Stromal cell of bone marrow (primary cell): ENCODE measurements at regions not wholly inside any gene's neighbourhood (a gene's known extent, or its start where the extent isn't known, plus 50 kb on each side); places are given as distances from the start of the nearest gene placed in this dataset.
"Not testable (repeated sequence)": the region's sequence is repeated elsewhere in the genome, so short reads cannot be mapped to it uniquely, and the experiment has no call there.

ENCODE experiments used
- DNase-seq: peaks from one replicate; pipeline ENCODE4 v3.0.0-alpha.2; 2012; ENCODE audit warnings: low read depth

GRCh38 chr2:195537811-195538210 lies 119.2 kb upstream of the SLC39A10 start:
- DNase-seq, result no peak

- DNase-seq, result no peak
These were observed 120.1 kb upstream of the SLC39A10 start for GRCh38 chr2:195536906-195537305.

GRCh38 chr2:195535911-195536522 lies 121.0 kb upstream of the SLC39A10 start:
- no peak for DNase-seq

- DNase-seq, result no peak
These were observed 122.1 kb upstream of the SLC39A10 start for GRCh38 chr2:195534971-195535370.

GRCh38 chr2:195533771-195534642 lies 123.0 kb upstream of the SLC39A10 start:
- peak; percentile 93 for DNase-seq

- no peak for DNase-seq
These were observed 124.3 kb upstream of the SLC39A10 start for GRCh38 chr2:195532628-195533271.

- DNase-seq, result no peak
These were observed 124.8 kb upstream of the SLC39A10 start for GRCh38 chr2:195532255-195532627.

GRCh38 chr2:195531754-195532153 lies 125.3 kb upstream of the SLC39A10 start:
- peak; percentile 75 for DNase-seq

GRCh38 chr2:195523242-195523641 lies 133.8 kb upstream of the SLC39A10 start:
- DNase-seq, result not testable (repeated sequence)

- no peak for DNase-seq
These were observed 135.4 kb upstream of the SLC39A10 start for GRCh38 chr2:195521589-195521988.

GRCh38 chr2:195520671-195521155 lies 136.3 kb upstream of the SLC39A10 start:
- DNase-seq, result peak; percentile 61

GRCh38 chr2:195515551-195515950 lies 141.5 kb upstream of the SLC39A10 start:
- no peak for DNase-seq

- no peak for DNase-seq
These were observed 142.7 kb upstream of the SLC39A10 start for GRCh38 chr2:195514365-195514764.

GRCh38 chr2:195513119-195513518 lies 143.9 kb upstream of the SLC39A10 start:
- DNase-seq, result no peak

GRCh38 chr2:195509551-195509950 lies 147.5 kb upstream of the SLC39A10 start:
- no peak for DNase-seq

GRCh38 chr2:195508139-195508455 lies 148.9 kb upstream of the SLC39A10 start:
- no peak for DNase-seq

GRCh38 chr2:195507447-195508138 lies 149.4 kb upstream of the SLC39A10 start:
- no peak for DNase-seq

- no peak for DNase-seq
These were observed 151.3 kb upstream of the SLC39A10 start for GRCh38 chr2:195505701-195506100.

GRCh38 chr2:195503208-195503607 lies 153.8 kb upstream of the SLC39A10 start:
- no peak for DNase-seq

GRCh38 chr2:195501746-195502145 lies 155.3 kb upstream of the SLC39A10 start:
- DNase-seq, result no peak

GRCh38 chr2:195500879-195501278 lies 156.1 kb upstream of the SLC39A10 start:
- no peak for DNase-seq

- DNase-seq, result peak; percentile 40
These were observed 158.1 kb upstream of the SLC39A10 start for GRCh38 chr2:195498839-195499490.
